ENCODE measurements at regions not wholly inside any gene's neighbourhood (a gene's known extent, or its start where the extent isn't known, plus 50 kb on each side); places are given as distances from the start of the nearest gene placed in this dataset.

DNA sequence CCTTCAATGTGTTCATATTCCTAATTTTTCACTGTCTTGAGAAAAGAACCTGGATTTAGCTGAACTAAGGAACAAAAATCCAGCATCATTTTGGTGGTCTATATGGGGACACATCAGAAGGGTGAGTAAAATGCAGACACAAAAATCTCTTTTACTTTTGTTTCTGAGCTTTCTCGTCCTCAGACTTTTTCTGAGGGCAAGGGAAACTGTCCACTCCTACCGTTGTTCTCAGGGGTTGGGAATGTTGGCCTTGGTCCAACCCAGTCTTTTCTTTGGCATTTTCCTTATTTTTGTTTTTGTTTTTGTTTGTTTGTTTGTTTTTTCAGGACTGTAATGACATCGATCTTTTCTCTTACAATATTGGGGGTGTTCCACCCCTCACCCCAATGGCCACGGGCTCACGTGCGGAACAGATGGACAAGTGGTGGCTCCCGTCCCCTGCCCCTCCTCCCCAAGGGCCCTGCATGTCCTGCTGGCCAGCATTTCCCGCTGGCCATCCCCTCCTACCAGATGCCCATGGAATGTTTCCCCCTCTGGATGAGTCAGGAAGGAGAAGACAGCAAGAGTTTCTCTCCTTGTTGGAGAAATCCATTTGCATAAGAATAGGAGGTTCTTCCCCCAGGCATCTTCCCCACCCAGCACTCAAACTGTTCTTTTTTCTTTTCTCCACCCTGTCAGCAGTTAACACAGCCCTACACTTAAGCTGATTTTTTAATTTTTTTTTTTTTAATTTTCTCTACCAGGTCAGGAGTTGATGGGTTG, 305.4 kb upstream of the NDST4 start:
- ChIA-PET CTCF (no interaction called here), POLR2A (interaction anchor here (0.7 kb wide), 1 partner anchor 27 kb away, joined by 3 read pairs; no protein-coding TSS in a partner anchor)
- TF ChIP-seq, protein P1, sequence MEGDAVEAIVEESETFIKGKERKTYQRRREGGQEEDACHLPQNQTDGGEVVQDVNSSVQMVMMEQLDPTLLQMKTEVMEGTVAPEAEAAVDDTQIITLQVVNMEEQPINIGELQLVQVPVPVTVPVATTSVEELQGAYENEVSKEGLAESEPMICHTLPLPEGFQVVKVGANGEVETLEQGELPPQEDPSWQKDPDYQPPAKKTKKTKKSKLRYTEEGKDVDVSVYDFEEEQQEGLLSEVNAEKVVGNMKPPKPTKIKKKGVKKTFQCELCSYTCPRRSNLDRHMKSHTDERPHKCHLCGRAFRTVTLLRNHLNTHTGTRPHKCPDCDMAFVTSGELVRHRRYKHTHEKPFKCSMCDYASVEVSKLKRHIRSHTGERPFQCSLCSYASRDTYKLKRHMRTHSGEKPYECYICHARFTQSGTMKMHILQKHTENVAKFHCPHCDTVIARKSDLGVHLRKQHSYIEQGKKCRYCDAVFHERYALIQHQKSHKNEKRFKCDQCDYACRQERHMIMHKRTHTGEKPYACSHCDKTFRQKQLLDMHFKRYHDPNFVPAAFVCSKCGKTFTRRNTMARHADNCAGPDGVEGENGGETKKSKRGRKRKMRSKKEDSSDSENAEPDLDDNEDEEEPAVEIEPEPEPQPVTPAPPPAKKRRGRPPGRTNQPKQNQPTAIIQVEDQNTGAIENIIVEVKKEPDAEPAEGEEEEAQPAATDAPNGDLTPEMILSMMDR (IDR thresholded peaks at IDR 0.05; ENCODE audit: insufficient read depth, low read length, missing control alignments) = no peak
- H3K4me3 ChIP-seq (ENCODE audit: low read depth, low read length) = no peak overlapping the region
- no peak for DNase-seq (ENCODE audit: low read depth, low spot score)

DNA sequence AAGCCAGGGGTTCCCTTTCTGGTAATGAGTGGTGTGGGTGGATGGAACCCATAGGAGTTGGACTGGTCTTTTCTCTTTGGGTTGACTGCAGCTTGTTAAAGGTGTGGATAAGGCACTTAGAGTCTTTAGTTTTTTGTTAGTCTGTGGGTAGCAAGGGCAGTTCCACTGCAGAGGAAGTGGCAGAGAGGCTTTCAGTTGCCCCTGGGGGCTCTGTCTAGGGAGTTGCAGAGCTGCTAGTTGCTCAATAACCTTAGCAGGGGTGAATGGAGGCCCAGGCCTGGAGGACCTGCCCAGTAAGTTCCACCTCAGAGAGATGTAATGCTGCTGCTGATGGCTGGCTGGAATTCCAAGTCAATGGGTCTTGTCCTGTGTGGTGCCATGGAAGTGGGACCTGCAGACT, 282.6 kb upstream of the NDST4 start:
- POLR2A ChIA-PET = no interaction called here
- no peak for DNase-seq (ENCODE audit: low read depth, low spot score)
- CTCF ChIA-PET = no interaction called here
- TF ChIP-seq, protein P1 (IDR thresholded peaks at IDR 0.05; ENCODE audit: insufficient read depth, low read length, missing control alignments) = no peak
- no peak overlapping the region for H3K4me3 ChIP-seq (ENCODE audit: low read depth, low read length)

DNA sequence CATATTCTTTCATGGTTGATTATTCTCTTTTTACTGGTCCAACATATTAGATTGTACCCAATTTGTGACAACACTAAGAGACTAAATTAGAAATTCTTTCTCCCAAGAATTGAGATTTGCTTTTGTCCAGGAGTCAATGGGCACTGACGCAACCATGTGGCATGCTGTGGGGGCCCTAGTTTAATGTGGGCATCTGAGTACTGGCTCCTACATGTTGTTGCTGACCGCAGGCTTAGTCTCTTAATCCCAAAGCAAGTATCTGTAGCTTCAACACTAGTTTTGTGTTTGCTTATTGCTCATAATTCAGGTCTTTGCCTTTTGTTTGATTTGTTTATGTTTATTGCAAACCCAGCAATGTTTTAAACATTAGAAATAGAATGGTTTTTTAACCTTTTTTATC, 263.4 kb upstream of the NDST4 start:
- ChIA-PET CTCF (no interaction called here), POLR2A (no interaction called here)
- no peak for DNase-seq (ENCODE audit: low read depth, low spot score)
- TF ChIP-seq, protein P1 (IDR thresholded peaks at IDR 0.05; ENCODE audit: insufficient read depth, low read length, missing control alignments) = no peak
- no peak overlapping the region for H3K4me3 ChIP-seq (ENCODE audit: low read depth, low read length)

DNA sequence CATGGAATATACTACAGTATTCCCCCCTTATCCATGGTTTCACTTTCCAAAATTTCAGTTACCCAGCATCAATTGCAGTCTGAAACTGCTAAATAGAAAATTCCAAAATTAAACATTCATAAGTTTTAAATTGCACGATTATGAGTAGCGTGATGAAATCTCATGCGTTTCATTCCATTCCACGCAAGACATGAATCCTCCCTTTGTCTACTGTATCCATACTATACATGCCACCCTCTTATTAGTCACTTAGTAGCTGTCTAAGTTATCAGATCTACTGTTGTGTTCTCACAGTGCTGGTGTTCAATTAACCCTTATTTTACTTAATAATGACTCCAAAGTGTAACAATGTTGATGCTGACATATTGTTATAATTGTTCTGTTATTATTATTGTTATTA, 261.2 kb upstream of the NDST4 start:
- no peak for DNase-seq (ENCODE audit: low read depth, low spot score)
- ChIA-PET CTCF (no interaction called here), POLR2A (no interaction called here)
- TF ChIP-seq, protein P1 (IDR thresholded peaks at IDR 0.05; ENCODE audit: insufficient read depth, low read length, missing control alignments) = no peak
- no peak overlapping the region for H3K4me3 ChIP-seq (ENCODE audit: low read depth, low read length)

DNA sequence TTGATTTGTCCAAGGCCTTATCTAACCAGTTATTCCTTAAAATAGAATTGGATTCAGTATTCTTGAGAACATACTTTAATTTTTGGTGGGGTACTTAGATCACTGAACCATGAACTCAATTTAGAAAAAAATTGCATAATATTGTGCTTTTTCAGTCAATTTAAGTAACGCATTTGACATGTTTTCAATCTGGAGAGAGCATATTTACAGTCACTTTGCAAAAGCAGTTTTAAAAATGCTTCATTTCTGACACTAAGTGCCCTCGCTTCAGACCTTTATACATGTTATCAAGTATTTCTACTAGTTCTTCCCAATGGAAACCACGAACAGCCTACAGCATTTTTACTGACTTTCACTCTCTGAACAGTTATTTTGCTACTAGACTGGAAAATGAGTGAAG, 257.1 kb upstream of the NDST4 start:
- TF ChIP-seq, protein P1 (IDR thresholded peaks at IDR 0.05; ENCODE audit: insufficient read depth, low read length, missing control alignments) = no peak
- ChIA-PET CTCF (no interaction called here), POLR2A (no interaction called here)
- DNase-seq (ENCODE audit: low read depth, low spot score) = no peak
- H3K4me3 ChIP-seq (ENCODE audit: low read depth, low read length) = no peak overlapping the region

DNA sequence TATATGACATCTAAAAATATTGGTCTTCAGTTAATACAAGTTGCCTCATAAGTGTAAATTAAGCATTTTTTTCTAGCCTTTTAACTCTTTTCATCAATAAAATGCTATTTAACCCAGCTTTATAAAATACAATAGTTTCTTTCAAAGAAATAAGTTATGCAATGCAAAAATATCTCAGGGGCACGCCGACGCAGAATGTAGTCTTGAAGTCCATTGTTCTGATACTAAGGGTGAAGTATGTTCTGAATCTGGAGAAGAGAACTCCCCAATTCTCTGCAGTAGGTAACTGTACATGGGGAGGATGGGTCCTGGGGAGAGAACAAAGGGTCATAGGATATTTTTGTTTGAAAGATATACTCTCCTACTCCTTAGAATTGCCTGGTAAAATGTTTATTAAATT, 256.6 kb upstream of the NDST4 start:
- TF ChIP-seq, protein P1 (IDR thresholded peaks at IDR 0.05; ENCODE audit: insufficient read depth, low read length, missing control alignments) = no peak
- H3K4me3 ChIP-seq (ENCODE audit: low read depth, low read length) = no peak overlapping the region
- POLR2A ChIA-PET = no interaction called here
- no peak for DNase-seq (ENCODE audit: low read depth, low spot score)
- CTCF ChIA-PET = no interaction called here

Data from AG04449 (cell line).